Mesodermal cell (in vitro differentiated cells): ENCODE measurements at regions not wholly inside any gene's neighbourhood (a gene's known extent, or its start where the extent isn't known, plus 50 kb on each side); places are given as distances from the start of the nearest gene placed in this dataset.

Experiments
- H3K27ac ChIP-seq: 2 replicates; pipeline ENCODE4 v1.7.0; 2013; ENCODE audit warnings: mild to moderate bottlenecking, low read depth, low read length, moderate library complexity; ENCODE audit not compliant: severe bottlenecking
- H3K36me3 ChIP-seq: 2 replicates; pipeline ENCODE4 v1.7.1; 2013; ENCODE audit warnings: mild to moderate bottlenecking, low read length, moderate library complexity; ENCODE audit not compliant: control insufficient read depth, insufficient read depth
- H3K4me1 ChIP-seq: one replicate; pipeline ENCODE4 v1.7.1; 2013; ENCODE audit warnings: mild to moderate bottlenecking, low read length; ENCODE audit not compliant: insufficient read depth, control insufficient read depth, poor library complexity, severe bottlenecking
- H3K4me3 ChIP-seq: 2 replicates; pipeline ENCODE4 v1.7.0; 2013; ENCODE audit warnings: low read length, control low read depth, mild to moderate bottlenecking; ENCODE audit not compliant: insufficient read depth, poor library complexity, severe bottlenecking; ENCODE audit errors: extremely low read depth
- H3K9me3 ChIP-seq: 2 replicates; pipeline ENCODE4 v1.7.1; 2013; ENCODE audit warnings: mild to moderate bottlenecking, low read length, moderate library complexity; ENCODE audit not compliant: control insufficient read depth
- WGBS, 2 experiments: methylation state at CpG; one replicate each; pipeline ENCODE4 v1.1.5; 2013; ENCODE audit warnings: missing lambda C conversion rate in 2 of 2; ENCODE audit not compliant: insufficient coverage in 2 of 2; 5-methylcytosine and 5-hydroxymethylcytosine counted together

DNA sequence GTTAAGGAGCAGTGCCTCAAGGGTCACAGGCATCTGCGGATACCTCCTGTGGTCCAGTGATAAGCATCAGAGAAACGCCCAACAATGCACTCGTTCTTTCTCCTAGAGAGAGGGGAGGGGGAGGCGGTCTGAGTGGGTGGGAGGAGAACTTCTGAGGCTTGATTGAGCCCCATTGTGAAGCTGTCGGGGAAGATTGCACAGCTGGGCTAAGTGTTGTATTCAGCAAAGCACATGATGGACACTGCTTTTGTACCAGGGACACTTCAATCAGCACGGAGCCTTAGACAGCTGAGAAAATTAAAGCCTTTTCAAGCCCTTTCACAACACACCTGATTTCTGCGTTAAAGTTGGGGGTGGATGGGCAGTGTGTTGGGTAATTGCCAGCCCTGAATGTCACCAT is 230.3 kb upstream of the GHITM start:
- H3K36me3 ChIP-seq, result no peaks in the 10 kb centered on the region
- H3K4me3 ChIP-seq, result no peak overlapping the region
- H3K4me1 ChIP-seq, result no peaks in the 10 kb centered on the region
- H3K27ac ChIP-seq, result no peak overlapping the region
- WGBS, 2 experiments, result 45 to 50% methylated on average over 3 to 5 of the region's 7 CpGs
- H3K9me3 ChIP-seq, result no peaks in the 10 kb centered on the region

GRCh38 chr10:83915801-83916200 is 223.5 kb upstream of the GHITM start:
- Histone ChIP-seq H3K36me3 (no peaks in the 10 kb centered on the region), H3K4me1 (peaks cover 2% of the 10 kb centered on the region), H3K4me3 (no peak overlapping the region), H3K9me3 (no peaks in the 10 kb centered on the region), H3K27ac (no peak overlapping the region)
- 67 to 70% methylated on average over 1 of the region's 1 CpG for WGBS, 2 experiments

DNA sequence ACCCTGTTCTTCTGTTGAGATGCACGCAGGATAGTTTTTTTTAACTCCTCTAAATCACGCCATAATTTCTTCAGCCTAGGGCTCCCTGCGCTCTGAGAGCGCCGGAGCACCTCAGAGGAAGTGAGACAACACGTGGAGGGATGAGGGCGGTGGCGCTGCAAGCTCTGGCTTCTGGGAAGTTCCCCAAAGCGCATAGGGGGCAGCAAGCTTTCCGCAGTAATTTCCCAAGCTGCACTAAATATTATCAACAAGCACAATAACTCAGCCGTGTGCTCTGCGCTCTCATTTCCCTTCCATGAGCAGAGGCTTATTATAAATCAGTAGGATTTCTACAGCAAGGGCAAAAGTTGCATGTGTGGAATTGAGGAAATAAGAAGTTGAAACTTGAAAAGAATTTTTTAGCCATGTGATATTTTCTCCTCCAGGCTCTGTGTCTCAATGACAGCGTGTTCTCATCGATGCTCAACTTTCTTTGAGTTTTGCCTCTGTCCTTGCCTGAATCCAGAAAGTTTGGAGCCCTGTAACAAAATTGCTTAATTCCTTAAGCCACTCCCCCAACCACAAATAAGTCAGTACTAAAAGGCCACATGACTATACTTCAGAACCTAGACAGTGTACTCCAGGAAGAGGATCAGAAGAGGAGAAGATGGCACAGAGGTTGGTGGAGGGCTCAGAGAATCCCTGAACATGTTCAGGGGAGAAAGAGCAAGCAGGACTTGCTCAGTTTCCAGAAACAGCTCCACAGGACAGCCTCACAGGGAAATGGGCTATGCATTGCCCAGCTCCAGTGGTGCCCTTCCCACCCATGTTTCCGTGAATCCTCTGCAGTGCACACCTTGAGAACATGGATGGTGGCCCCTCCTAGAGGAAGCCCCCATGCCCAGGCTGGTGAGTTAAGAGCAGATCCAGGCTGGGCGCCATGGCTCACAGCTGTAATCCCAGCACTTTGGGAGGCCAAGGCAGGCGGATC is 221.5 kb upstream of the GHITM start:
- Histone ChIP-seq H3K27ac (no peak overlapping the region), H3K9me3 (no peaks in the 10 kb centered on the region), H3K4me1 (peaks cover 2% of the 10 kb centered on the region), H3K36me3 (no peaks in the 10 kb centered on the region), H3K4me3 (no peak overlapping the region)
- 71 to 83% methylated on average over 7 to 10 of the region's 17 CpGs for WGBS, 2 experiments

- H3K36me3 ChIP-seq, result no peaks in the 10 kb centered on the region
- H3K4me1 ChIP-seq, result peaks cover 2% of the 10 kb centered on the region
- no peak overlapping the region for H3K27ac ChIP-seq
- no peak overlapping the region for H3K4me3 ChIP-seq
- H3K9me3 ChIP-seq, result no peaks in the 10 kb centered on the region
- 78 to 91% methylated on average over 2 of the region's 2 CpGs for WGBS, 2 experiments
Observed at GRCh38 chr10:83919187-83919586, 220.1 kb upstream of the GHITM start.

DNA sequence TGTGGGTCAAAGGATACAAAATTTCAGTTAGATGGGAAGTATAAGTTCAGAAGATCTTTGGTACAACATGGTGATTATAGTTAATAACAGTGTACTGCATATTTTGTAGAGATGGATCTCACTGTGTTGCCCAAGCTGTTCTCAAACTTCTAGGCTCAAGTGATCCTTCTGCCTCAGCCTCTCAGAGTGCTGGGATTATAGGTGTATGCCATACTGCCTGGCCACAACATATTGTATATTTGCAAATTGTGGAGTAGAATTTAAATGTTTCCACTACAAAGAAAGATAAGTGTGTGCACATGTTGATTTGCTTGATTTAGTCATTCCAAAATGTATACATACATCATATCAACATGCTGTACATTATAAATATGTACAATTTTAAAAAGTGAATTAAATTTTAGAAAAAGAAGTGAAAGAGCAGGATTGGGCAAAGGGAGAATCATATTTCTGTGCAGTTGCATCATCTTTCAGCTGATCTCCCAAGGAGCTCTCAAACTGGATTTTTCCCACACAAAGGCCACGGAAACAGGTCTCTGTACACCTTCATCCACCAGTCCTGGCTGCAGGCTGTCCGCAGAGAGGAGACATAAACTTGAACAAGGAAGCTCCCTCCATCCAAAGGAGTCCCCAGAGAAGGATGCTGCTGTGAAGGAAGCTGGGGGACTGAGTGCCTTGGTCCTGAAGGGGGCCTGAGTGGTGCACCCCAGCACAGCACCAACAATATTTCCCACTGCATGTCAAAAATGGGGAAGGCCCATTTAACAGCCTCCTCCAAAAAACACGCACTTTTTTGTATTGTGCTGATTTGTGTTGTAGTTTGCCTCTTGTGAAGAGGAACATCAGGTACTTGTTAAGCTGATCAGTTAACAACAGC is 217.1 kb upstream of the GHITM start:
- Histone ChIP-seq H3K36me3 (no peaks in the 10 kb centered on the region), H3K9me3 (no peaks in the 10 kb centered on the region), H3K27ac (no peak overlapping the region), H3K4me1 (no peaks in the 10 kb centered on the region), H3K4me3 (no peak overlapping the region)
- 83% methylated on average over 1 of the region's 3 CpGs; no CpG with 5 or more reads in 1 of the 2 experiments for WGBS, 2 experiments

DNA sequence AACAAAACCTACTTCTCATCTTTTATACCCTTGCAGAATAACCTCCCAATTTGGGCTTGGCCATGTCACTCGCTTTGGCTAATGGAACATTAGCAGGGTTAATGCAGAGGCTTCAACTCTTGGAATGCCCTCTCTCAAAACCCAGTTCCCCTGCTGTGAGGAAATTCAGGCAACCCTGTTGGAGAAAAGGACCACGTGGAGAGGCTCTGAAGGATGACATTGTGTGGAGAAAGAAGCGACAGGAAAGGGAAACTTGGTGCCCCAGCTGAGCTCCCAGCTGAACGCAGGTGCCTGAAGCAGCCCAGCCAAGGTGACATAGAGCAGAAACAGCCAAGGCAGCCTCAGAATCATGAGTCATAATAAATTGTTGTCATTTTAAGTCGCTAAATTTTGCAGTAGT is 214.2 kb upstream of the GHITM start:
- Histone ChIP-seq H3K27ac (no peak overlapping the region), H3K4me3 (no peak overlapping the region), H3K9me3 (no peaks in the 10 kb centered on the region), H3K36me3 (no peaks in the 10 kb centered on the region), H3K4me1 (no peaks in the 10 kb centered on the region)
- 26 to 48% methylated on average over 4 to 5 of the region's 5 CpGs for WGBS, 2 experiments

GRCh38 chr10:83926606-83927005 is 212.7 kb upstream of the GHITM start:
- 86 to 90% methylated on average over 2 of the region's 2 CpGs for WGBS, 2 experiments
- no peak overlapping the region for H3K4me3 ChIP-seq

DNA sequence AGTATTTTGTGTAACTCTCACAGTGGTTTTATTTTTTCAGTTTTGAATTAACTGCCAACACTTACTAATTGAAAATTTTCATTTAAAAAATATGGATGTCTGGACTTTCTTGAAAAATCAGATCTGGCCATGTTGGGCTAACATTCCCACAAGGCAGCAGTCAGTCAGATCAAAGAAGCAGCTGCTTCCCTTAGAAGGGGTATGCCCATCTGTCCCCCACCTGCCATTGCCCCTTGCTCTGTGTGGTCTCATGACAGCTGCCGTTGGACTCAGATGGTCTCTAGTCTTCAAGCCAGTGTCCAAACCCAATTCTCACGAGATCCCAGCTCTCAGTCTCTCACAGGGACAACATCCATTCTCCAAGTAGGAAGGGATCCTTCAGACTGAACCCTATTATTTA is 212.1 kb upstream of the GHITM start:
- no peaks in the 10 kb centered on the region for H3K36me3 ChIP-seq
- H3K27ac ChIP-seq, result no peak overlapping the region
- H3K9me3 ChIP-seq, result no peaks in the 10 kb centered on the region
- no peaks in the 10 kb centered on the region for H3K4me1 ChIP-seq
- no peak overlapping the region for H3K4me3 ChIP-seq
- WGBS, 2 experiments, result 100% methylated on average over 1 to 2 of the region's 2 CpGs

More at GRCh38 chr10:83926606-83927005, 212.7 kb upstream of the GHITM start:
- H3K4me1 ChIP-seq, result no peaks in the 10 kb centered on the region
- no peaks in the 10 kb centered on the region for H3K9me3 ChIP-seq
- H3K36me3 ChIP-seq, result no peaks in the 10 kb centered on the region
- no peak overlapping the region for H3K27ac ChIP-seq

GRCh38 chr10:83929399-83929798 is 209.9 kb upstream of the GHITM start:
- 92 to 100% methylated on average over 1 to 2 of the region's 3 CpGs for WGBS, 2 experiments
- no peak overlapping the region for H3K27ac ChIP-seq
- H3K4me1 ChIP-seq, result no peaks in the 10 kb centered on the region
- no peaks in the 10 kb centered on the region for H3K9me3 ChIP-seq
- H3K36me3 ChIP-seq, result no peaks in the 10 kb centered on the region
- H3K4me3 ChIP-seq, result no peak overlapping the region

- H3K9me3 ChIP-seq, result no peaks in the 10 kb centered on the region
- no peaks in the 10 kb centered on the region for H3K36me3 ChIP-seq
- no peaks in the 10 kb centered on the region for H3K4me1 ChIP-seq
- no peak overlapping the region for H3K27ac ChIP-seq
- H3K4me3 ChIP-seq, result no peak overlapping the region
- WGBS, 2 experiments, result 20 to 60% methylated on average over 1 to 2 of the region's 3 CpGs
Observed at GRCh38 chr10:83931669-83932068, 207.6 kb upstream of the GHITM start.
